ENCODE measurements at regions not wholly inside any gene's neighbourhood (a gene's known extent, or its start where the extent isn't known, plus 50 kb on each side); places are given as distances from the start of the nearest gene placed in this dataset.

- ChIA-PET POLR2A (no interaction called here), CTCF (ENCODE audit: low intra/inter-chr PET ratio, low total read pairs) (no interaction called here)
- Histone ChIP-seq H4K20me1 (ENCODE audit: insufficient read depth, low read length) (no peaks in the 10 kb centered on the region), H3K79me2 (ENCODE audit: insufficient read depth, low read length) (no peaks in the 10 kb centered on the region), H3K9ac (ENCODE audit: insufficient read depth, low read depth, low read length) (no peak overlapping the region), H3K27me3 (ENCODE audit: control insufficient read depth in 1 of 2, insufficient read depth in 2 of 2, low read length in 2 of 2) (no peaks in the 10 kb centered on the region), H3K36me3 (replicated peaks in 1 of 2; ENCODE audit: control insufficient read depth in 1 of 2, insufficient read depth in 2 of 2, low read length in 2 of 2) (no peaks in the 10 kb centered on the region), H3K9me3 (ENCODE audit: low read length) (peaks cover 36% of the 10 kb centered on the region), H3K27ac (ENCODE audit: extremely low read length, insufficient read depth, low read length) (no peak overlapping the region), H2AFZ (ENCODE audit: low read length) (no peak overlapping the region), H3K4me2 (ENCODE audit: low read depth, low read length) (no peak overlapping the region), H3K4me1 (ENCODE audit: insufficient read depth, low read length) (no peaks in the 10 kb centered on the region), H3K4me3 (replicated peaks in 1 of 3; ENCODE audit: insufficient read depth in 1 of 3, low read depth in 2 of 3, low read length in 3 of 3) (no peak overlapping the region)
- in situ Hi-C loops (cut with HindIII; ENCODE audit: extremely low pct_ligation_motif_present, low pct_unique_long_range_greater_than_20kb) = no loop called here
- no peak for ATAC-seq
- FAIRE-seq = no peak
- no TSS peak for BruUV-seq (replicated peaks)
- DNase-seq (ENCODE audit: low spot score) = no peak
- intact Hi-C loops (cut with micrococcal nuclease; ENCODE audit: unreplicated experiment) = no loop called here
- TF ChIP-seq MATR3 (CRISPR knock-in tag; IDR thresholded peaks at IDR 0.05) (no peak), ZNF790 (CRISPR knock-in tag; IDR thresholded peaks at IDR 0.05; ENCODE audit: borderline replicate concordance) (no peak), CHCHD3 (CRISPR knock-in tag; IDR thresholded peaks at IDR 0.05) (no peak), PHF5A (CRISPR knock-in tag; IDR thresholded peaks at IDR 0.05; ENCODE audit: low read depth, unreplicated experiment) (no peak), AGO2 (optimal IDR thresholded peaks at IDR 0.05; ENCODE audit: low read depth, low read length) (no peak), NAIF1 (CRISPR knock-in tag; IDR thresholded peaks at IDR 0.05; ENCODE audit: borderline replicate concordance) (no peak), ZNF549 (CRISPR knock-in tag; IDR thresholded peaks at IDR 0.05) (no peak), ZNF468 (CRISPR knock-in tag; IDR thresholded peaks at IDR 0.05) (no peak), SOX6 (IDR thresholded peaks at IDR 0.05) (no peak), SOX6 (CRISPR knock-in tag; IDR thresholded peaks at IDR 0.05) (no peak), SNAPC2 (CRISPR knock-in tag; IDR thresholded peaks at IDR 0.05) (no peak)
- TF ChIP-seq, protein P1, sequence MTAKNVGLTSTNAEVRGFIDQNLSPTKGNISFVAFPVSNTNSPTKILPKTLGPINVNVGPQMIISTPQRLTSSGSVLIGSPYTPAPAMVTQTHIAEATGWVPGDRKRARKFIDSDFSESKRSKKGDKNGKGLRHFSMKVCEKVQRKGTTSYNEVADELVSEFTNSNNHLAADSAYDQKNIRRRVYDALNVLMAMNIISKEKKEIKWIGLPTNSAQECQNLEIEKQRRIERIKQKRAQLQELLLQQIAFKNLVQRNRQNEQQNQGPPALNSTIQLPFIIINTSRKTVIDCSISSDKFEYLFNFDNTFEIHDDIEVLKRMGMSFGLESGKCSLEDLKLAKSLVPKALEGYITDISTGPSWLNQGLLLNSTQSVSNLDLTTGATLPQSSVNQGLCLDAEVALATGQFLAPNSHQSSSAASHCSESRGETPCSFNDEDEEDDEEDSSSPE (CRISPR knock-in tag; IDR thresholded peaks at IDR 0.05) = no peak
Observed at GRCh38 chr5:26470439-26470838, 567.9 kb downstream of the CDH9 start.
